ENCODE measurements at regions not wholly inside any gene's neighbourhood (a gene's known extent, or its start where the extent isn't known, plus 50 kb on each side); places are given as distances from the start of the nearest gene placed in this dataset.
A peak's percentile ranks its signal among the peaks of the same experiment; 100 is the strongest.

GRCh38 chr12:85625467-85625866, 210.7 kb downstream of the RASSF9 start:
- Histone ChIP-seq H4K20me1 (ENCODE audit: insufficient read depth, low read length) (no peaks in the 10 kb centered on the region), H3K27ac (ENCODE audit: extremely low read length, insufficient read depth, low read length) (no peak overlapping the region), H3K4me3 (replicated peaks in 1 of 3; ENCODE audit: insufficient read depth in 1 of 3, low read depth in 2 of 3, low read length in 3 of 3) (no peak overlapping the region), H3K36me3 (replicated peaks in 1 of 2; ENCODE audit: control insufficient read depth in 1 of 2, insufficient read depth in 2 of 2, low read length in 2 of 2) (no peaks in the 10 kb centered on the region), H3K79me2 (ENCODE audit: insufficient read depth, low read length) (no peaks in the 10 kb centered on the region), H3K4me2 (ENCODE audit: low read depth, low read length) (no peak overlapping the region), H3K9me3 (ENCODE audit: low read length) (no peaks in the 10 kb centered on the region), H3K27me3 (ENCODE audit: control insufficient read depth in 1 of 2, insufficient read depth in 2 of 2, low read length in 2 of 2) (no peaks in the 10 kb centered on the region), H3K4me1 (ENCODE audit: insufficient read depth, low read length) (no peaks in the 10 kb centered on the region), H2AFZ (ENCODE audit: low read length) (no peak overlapping the region), H3K9ac (ENCODE audit: insufficient read depth, low read depth, low read length) (no peak overlapping the region)
- CTCF ChIA-PET (ENCODE audit: low intra/inter-chr PET ratio, low total read pairs), result no interaction called here
- DNase-seq (ENCODE audit: low spot score) (no peak), FAIRE-seq (no peak), ATAC-seq (no peak)
- 46% methylated on average over 2 of the region's 2 CpGs for WGBS (ENCODE audit: low lambda C conversion rate)
- no peak for TF ChIP-seq HNRNPL (IDR thresholded peaks at IDR 0.05; ENCODE audit: low read depth, low read length)
- peak in 1 of 2 experiments; percentile 38; a peak in 2 of 4 replicates for TF ChIP-seq MAFK (conservative IDR thresholded peaks at IDR 0.05 in 1 of 2, IDR thresholded peaks at IDR 0.05 in 1 of 2; ENCODE audit: low read length in 2 of 2)
- no TSS peak for BruUV-seq (replicated peaks)
- in situ Hi-C loops (cut with HindIII; ENCODE audit: extremely low pct_ligation_motif_present, low pct_unique_long_range_greater_than_20kb) (no loop called here), intact Hi-C loops (cut with micrococcal nuclease; ENCODE audit: unreplicated experiment) (no loop called here)
- POLR2A ChIA-PET, result no interaction called here

GRCh38 chr12:85626001-85626783, 210.0 kb downstream of the RASSF9 start:
- ATAC-seq (no peak), FAIRE-seq (no peak), DNase-seq (ENCODE audit: low spot score) (no peak)
- Histone ChIP-seq H3K79me2 (ENCODE audit: insufficient read depth, low read length) (no peaks in the 10 kb centered on the region), H3K4me1 (ENCODE audit: insufficient read depth, low read length) (no peaks in the 10 kb centered on the region), H3K27me3 (ENCODE audit: control insufficient read depth in 1 of 2, insufficient read depth in 2 of 2, low read length in 2 of 2) (no peaks in the 10 kb centered on the region), H3K27ac (ENCODE audit: extremely low read length, insufficient read depth, low read length) (no peak overlapping the region), H3K4me2 (ENCODE audit: low read depth, low read length) (no peak overlapping the region), H3K9me3 (ENCODE audit: low read length) (no peaks in the 10 kb centered on the region), H2AFZ (ENCODE audit: low read length) (no peak overlapping the region), H4K20me1 (ENCODE audit: insufficient read depth, low read length) (no peaks in the 10 kb centered on the region), H3K9ac (ENCODE audit: insufficient read depth, low read depth, low read length) (no peak overlapping the region), H3K36me3 (replicated peaks in 1 of 2; ENCODE audit: control insufficient read depth in 1 of 2, insufficient read depth in 2 of 2, low read length in 2 of 2) (no peaks in the 10 kb centered on the region), H3K4me3 (replicated peaks in 1 of 3; ENCODE audit: insufficient read depth in 1 of 3, low read depth in 2 of 3, low read length in 3 of 3) (no peak overlapping the region)
- POLR2A ChIA-PET, result no interaction called here
- TF ChIP-seq ZKSCAN1 (IDR thresholded peaks at IDR 0.05; ENCODE audit: low read length) (no peak), MAFF (IDR thresholded peaks at IDR 0.05; ENCODE audit: low read depth, low read length) (peak; percentile 30; the same call in 1 of the 2 replicates), PHF8 (CRISPR knock-in tag; IDR thresholded peaks at IDR 0.05) (no peak)
- intact Hi-C loops (cut with micrococcal nuclease; ENCODE audit: unreplicated experiment), result no loop called here
- WGBS (ENCODE audit: low lambda C conversion rate), result 50% methylated on average over 1 of the region's 1 CpG
- BruUV-seq (replicated peaks), result no TSS peak
- CTCF ChIA-PET (ENCODE audit: low intra/inter-chr PET ratio, low total read pairs), result no interaction called here
- in situ Hi-C loops (cut with HindIII; ENCODE audit: extremely low pct_ligation_motif_present, low pct_unique_long_range_greater_than_20kb), result no loop called here

All from HepG2 (cell line).